ENCODE measurements at regions not wholly inside any gene's neighbourhood (a gene's known extent, or its start where the extent isn't known, plus 50 kb on each side); places are given as distances from the start of the nearest gene placed in this dataset.

DNA sequence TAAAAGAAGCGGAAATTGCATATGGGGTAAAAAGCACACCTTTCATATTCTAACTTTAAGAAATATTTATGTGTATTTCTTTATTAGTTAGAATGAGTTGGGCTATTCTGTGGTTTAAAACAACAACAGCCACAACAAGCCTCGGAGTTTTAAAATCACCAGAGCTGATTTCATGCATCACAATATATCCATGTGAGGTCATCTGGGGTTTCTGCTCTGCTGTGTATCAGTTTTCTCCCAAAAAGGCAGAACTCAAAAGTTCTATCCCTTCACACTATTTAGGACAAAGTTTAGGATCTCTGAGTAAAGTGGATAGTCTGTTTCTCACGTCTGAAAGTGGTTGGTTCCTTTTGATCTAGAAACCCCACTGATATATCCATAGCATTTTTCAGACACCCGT is 601.5 kb upstream of the GCFC2 start:
- no peak for DNase-seq

GRCh38 chr2:76311728-76312127 is 601.0 kb upstream of the GCFC2 start:
- DNase-seq: no peak

GRCh38 chr2:76310894-76311633 is 600.3 kb upstream of the GCFC2 start:
- no peak for DNase-seq

- no peak for DNase-seq
Observed at GRCh38 chr2:76307495-76307894, 596.8 kb upstream of the GCFC2 start.

GRCh38 chr2:76298041-76298440 is 587.3 kb upstream of the GCFC2 start:
- no peak for DNase-seq

- DNase-seq: no peak
Observed at GRCh38 chr2:76296438-76296837, 585.7 kb upstream of the GCFC2 start.

- no peak for DNase-seq
Observed at GRCh38 chr2:76295762-76296161, 585.0 kb upstream of the GCFC2 start.

DNA sequence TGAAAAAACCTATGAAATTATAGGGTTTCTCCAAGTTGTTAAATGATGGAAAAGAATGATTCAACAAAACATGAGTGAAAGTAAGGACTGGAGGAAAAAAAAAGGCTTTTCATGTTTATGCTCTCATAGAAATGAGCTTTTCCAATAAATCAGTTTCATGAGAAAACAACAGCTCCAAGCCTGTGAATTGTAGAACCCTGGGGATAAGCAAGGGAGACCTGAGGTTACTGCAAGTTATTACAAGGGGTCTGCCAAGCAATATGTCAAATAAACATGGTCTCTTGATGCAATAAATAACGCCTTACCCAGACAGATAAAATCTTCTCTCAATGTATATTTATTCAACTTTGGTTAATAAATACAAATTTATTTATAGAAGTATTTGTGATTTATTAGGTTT is 577.9 kb upstream of the GCFC2 start:
- no peak for DNase-seq

- no peak for DNase-seq
Observed at GRCh38 chr2:76288146-76288545, 577.4 kb upstream of the GCFC2 start.

DNA sequence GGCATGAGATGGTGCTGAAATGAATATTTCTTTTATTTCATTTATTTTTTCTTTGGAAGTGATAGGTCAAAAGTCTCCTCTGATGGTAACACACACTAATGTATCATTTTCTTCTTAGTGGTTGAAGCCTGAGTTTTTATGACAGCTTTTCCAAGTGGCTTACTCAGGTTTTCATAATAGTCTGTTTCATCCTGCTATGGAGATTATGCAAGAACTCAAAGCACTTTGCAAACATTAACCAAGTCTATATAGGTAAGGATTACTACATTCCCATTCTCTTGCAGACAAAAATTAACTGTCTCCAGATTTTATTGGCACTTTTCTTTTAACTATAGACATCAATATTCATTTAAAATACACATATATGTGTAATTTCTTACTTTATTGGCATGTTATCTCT is 572.6 kb upstream of the GCFC2 start:
- DNase-seq: no peak

DNA sequence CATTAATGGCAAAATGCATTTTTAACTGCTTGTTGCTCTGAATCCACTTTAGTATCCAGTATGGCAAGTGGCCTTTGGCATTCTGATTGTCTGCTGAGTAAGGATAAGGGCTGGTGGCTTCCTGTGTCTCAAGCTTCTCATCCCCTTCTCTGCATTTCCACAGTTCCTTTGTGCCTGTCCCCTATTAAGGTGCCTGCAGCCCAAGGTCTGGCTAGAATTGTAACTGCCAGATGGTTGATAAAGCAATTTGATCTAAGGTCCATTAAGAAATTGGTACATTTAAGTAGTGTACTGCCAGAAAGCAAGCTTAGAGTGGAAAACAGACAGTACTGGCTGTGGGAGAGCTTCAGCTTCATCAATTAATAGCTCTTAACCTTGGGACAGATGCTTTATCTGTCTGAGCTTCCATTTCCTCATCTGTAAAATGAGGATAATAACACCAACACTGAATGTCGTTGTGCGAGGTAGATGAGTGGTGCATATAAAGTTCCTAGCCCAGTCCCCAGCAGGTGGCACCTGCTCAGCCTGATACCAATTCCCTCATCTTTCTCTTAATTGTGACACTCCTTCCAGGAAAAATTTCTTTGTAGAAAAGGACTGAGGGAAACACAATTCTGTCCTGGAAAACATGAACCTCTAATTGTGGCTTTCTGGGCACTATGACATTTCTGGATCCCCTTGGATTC is 570.6 kb upstream of the GCFC2 start:
- no peak for DNase-seq

GRCh38 chr2:76280686-76281085 is 570.0 kb upstream of the GCFC2 start:
- DNase-seq: no peak

DNA sequence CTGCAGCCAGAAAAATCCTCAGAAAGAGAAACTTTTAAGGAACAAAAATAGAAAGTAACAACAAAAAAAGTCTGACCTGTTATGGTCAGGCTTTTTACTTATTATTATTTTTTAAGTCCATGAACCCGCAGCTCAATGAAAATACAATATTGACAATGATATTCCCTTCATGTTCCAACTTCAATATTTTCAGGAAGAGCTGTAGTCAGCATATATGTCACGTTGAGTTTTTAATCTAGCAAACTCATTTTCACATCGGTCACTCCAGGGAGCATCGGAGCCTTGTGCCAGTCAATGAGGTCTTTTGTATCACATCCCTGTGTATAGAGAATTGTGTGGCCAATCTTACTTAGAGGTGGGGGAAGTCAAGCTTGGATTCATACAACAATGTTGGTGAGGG is 568.4 kb upstream of the GCFC2 start:
- no peak for DNase-seq

DNA sequence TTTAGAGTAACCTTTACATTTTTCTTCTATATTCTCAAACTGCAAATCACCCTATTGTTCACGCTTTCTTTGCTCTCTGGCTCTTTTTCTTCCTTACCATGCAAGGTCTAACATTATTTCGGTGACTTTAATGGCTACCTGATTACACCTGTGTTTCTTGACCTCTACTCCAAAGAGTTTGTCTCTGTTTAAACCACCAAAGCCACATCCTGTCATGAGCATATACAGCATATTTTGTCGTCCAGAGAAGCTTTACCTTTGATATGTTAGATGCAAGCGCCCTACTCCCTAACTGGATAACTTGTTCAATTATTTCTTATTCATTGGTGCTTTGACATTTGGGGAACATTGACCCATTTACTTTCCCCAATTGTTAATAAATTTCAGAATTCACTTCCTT is 565.1 kb upstream of the GCFC2 start:
- no peak for DNase-seq

DNA sequence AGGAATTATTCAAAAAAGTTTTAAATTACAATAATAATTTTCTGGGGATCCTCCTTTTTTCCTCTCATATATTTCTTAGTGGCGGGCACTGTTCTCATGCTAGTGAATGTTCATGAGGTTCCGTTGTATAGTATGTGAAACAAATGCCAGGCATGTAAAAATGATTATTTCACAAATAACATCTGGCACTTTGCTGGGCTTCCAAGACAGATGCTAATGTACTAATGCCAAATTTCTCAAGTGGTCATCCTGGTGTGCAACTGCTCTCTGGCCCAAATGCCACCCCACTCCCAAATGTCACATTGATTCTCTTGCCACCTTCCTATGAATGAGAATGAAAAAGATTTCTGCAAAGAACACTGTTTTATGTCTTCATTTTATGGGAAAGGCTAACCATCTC is 564.0 kb upstream of the GCFC2 start:
- no peak for DNase-seq

- no peak for DNase-seq
Observed at GRCh38 chr2:76274160-76274559, 563.4 kb upstream of the GCFC2 start.

GRCh38 chr2:76270096-76270710 is 559.5 kb upstream of the GCFC2 start:
- no peak for DNase-seq

GRCh38 chr2:76268902-76269620 is 558.3 kb upstream of the GCFC2 start:
- no peak for DNase-seq

DNA sequence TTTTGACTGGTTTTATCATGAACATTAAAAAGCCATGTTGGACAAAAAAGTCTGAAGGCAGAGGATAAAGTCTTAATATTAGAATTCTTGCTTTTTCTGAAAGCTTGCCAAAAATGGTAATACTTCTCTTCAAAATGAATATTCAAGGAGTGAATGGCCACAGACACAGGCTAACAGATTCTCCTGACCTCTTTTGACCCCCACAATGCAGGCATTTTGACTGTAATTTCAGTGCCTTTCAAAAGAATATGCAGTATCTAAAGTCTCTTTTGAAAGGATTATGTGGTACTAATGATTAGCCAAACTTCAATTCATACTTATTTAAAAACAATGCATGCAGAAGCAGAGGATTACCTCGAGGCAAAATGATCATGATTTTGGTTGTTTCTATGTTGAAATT is 557.8 kb upstream of the GCFC2 start:
- DNase-seq: no peak

- DNase-seq: no peak
Observed at GRCh38 chr2:76257802-76258201, 547.1 kb upstream of the GCFC2 start.

DNA sequence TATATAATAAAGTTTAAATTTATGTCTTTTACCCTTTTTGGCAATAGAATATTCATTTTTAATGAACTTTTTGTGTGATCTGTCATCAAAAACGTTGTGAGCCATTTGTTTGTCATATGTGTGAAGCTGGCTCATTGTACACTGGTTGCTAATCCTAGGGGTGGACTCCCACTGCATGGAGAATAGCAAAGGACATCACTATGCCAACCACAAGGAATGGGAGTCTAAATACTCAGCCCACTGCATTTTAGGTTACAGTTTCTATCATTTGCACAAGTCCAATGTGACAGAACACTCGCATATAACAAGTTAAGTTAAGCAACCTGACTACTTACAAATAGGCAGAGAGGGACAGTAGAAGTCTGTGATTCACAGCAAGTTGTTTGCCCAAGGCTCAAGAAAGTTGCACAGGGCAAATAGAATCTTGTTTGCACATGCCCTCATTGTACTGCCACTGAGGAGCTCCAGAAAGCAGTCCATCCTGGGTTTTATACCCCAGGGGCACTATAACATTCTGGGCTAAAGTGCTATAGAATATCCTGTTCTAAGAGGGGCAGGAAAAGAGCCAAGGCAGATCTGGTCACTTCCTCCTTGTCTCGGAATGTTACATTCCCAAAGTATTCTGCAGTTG is 545.9 kb upstream of the GCFC2 start:
- DNase-seq: no peak

GRCh38 chr2:76252704-76253103 is 542.0 kb upstream of the GCFC2 start:
- no peak for DNase-seq

DNA sequence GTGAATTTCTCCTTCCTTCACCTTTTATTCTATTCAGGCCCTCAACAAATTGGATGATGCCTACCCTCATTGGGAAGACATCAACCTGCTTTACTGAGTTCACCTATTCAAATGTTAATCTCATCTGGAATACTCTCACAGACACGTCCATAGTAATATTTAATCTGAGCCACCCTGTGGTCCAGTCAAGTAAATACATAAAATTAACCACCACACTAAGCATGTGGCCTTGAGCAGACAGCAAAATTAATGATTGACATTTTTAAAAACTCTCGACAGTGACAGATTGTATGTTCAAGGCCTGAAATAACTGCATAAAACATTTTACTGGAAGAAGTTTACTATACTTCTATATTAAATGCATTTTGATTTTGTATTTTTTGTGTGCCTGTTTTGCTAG is 540.6 kb upstream of the GCFC2 start:
- no peak for DNase-seq

Measured in activated CD8-positive, alpha-beta memory T cell treated with anti-CD3 and anti-CD28 coated beads for 24 hours (primary cell).